Gastrocnemius medialis (tissue), 4 donors: ENCODE measurements at regions not wholly inside any gene's neighbourhood (a gene's known extent, or its start where the extent isn't known, plus 50 kb on each side); places are given as distances from the start of the nearest gene placed in this dataset.

Source experiments
- ATAC-seq, 2 donors: fragments of 150-250 bp; one replicate each; pipeline ENCODE4 v1.9.1; 2016
- DNase-seq, 2 donors: peaks; one replicate each; pipeline ENCODE4 v3.0.0-alpha.2; 2019
- H3K27ac ChIP-seq, 4 donors: fragments of 200-600 bp; sonication (generic); 1 replicate in 1 of 4; 2 replicates in 3 of 4; pipeline ENCODE4 v1.5.1; 2016 to 2018; ENCODE audit warnings: mild to moderate bottlenecking in 2 of 4, moderate library complexity in 1 of 4
- H3K27me3 ChIP-seq, 3 donors: fragments of 200-600 bp; sonication (generic) in 2 of 3; 1 replicate in 1 of 3; 2 replicates in 2 of 3; pipeline versions ENCODE4 v1.5.1 to v1.6.0; 2016 to 2019; ENCODE audit warnings: mild to moderate bottlenecking in 1 of 3, moderate library complexity in 1 of 3
- H3K36me3 ChIP-seq, 2 donors: fragments of 200-600 bp; sonication (generic) in 1 of 2; one replicate each; pipeline ENCODE4 v1.5.1; 2017 to 2018
- H3K4me1 ChIP-seq, 2 donors: fragments of 200-600 bp; sonication (generic) in 1 of 2; one replicate each; pipeline ENCODE4 v1.5.1; 2016 to 2017; ENCODE audit warnings: mild to moderate bottlenecking in 2 of 2
- H3K4me3 ChIP-seq, 4 donors: fragments of 200-600 bp; sonication (generic) in 3 of 4; 1 replicate in 1 of 4; 2 replicates in 3 of 4; pipeline ENCODE4 v1.5.1; 2016 to 2019; ENCODE audit warnings: mild to moderate bottlenecking in 2 of 4
- H3K9me3 ChIP-seq, 3 donors: fragments of 200-600 bp; sonication (generic) in 2 of 3; 1 replicate in 1 of 3; 2 replicates in 2 of 3; pipeline ENCODE4 v1.5.1; 2016 to 2019
- POLR2A ChIP-seq, 2 donors: fragments of 450-650 bp; IDR thresholded peaks; one replicate each; pipeline ENCODE4 v1.6.1; 2017; ENCODE audit warnings: antibody characterized with exemption in 2 of 2, mild to moderate bottlenecking in 2 of 2, moderate library complexity in 2 of 2
- in situ Hi-C, 4 donors: fragments of 200-750 bp; cut with MboI; loops; one replicate each; pipeline versions ENCODE4 v1.15.0 to v1.8.0; 2017; ENCODE audit warnings: low sequenced_read_pairs in 4 of 4
- intact Hi-C: fragments of 100-400 bp; cut with DNase I; formaldehyde crosslinking; loops from one replicate; pipeline ENCODE4 v1.15.1; 2023; ENCODE audit warnings: low total_unique reads
- TF ChIP-seq, protein P1 (sequence below), 5 experiments: fragments of 450-650 bp in 3 of 5; fragments of 200-600 bp in 2 of 5; sonication (generic) in 2 of 5; IDR thresholded peaks in 4 of 5; conservative IDR thresholded peaks in 1 of 5; 1 replicate in 4 of 5; 2 replicates in 1 of 5; pipeline ENCODE4 v1.5.1; 2016 to 2019; ENCODE audit warnings: antibody characterized with exemption in 5 of 5, mild to moderate bottlenecking in 3 of 5, moderate library complexity in 3 of 5

DNA sequence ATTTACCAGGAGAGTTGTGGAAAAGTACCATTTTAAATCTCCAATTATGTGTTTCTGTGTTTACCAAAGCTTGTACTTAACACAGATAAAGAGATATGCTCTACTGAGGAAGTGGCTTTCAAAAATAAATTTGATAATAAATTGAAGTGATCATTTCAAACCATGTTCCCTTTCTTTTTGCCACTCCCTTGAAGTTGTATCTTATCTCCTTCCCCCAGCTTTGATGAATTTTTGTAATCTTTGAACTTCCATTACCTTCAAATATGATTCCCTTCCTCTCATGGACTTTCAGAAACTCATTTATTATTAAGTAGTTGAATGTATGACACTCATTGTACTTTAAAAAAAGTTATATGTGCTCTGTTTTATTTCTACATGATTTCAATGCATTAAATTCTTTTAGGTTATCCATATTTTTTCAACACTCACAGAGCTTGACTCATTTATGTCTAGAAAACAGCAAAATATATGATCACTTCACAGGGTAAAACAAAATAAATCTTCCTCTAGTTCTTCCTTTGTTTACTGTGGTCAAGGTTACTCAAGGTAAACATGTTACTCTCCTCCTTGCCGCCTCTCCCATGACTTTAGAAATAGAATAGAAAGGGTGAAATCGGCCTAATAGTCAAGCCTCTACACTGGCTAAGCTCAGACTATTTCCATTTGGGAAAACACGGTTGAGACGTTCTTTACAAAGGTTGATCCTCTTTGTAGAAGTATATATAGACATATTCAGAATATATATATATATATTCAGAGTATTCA, 251.2 kb upstream of the SPRY2 start:
- Histone ChIP-seq H3K9me3 (no peaks in the 10 kb centered on the region), H3K27me3 (no peaks in the 10 kb centered on the region), H3K36me3 (no peaks in the 10 kb centered on the region), H3K4me1 (no peaks in the 10 kb centered on the region), H3K4me3 (no peak overlapping the region), H3K27ac (no peak overlapping the region)
- ATAC-seq (no peak), DNase-seq (no peak)
- intact Hi-C loops, result no loop called here
- TF ChIP-seq, protein P1, sequence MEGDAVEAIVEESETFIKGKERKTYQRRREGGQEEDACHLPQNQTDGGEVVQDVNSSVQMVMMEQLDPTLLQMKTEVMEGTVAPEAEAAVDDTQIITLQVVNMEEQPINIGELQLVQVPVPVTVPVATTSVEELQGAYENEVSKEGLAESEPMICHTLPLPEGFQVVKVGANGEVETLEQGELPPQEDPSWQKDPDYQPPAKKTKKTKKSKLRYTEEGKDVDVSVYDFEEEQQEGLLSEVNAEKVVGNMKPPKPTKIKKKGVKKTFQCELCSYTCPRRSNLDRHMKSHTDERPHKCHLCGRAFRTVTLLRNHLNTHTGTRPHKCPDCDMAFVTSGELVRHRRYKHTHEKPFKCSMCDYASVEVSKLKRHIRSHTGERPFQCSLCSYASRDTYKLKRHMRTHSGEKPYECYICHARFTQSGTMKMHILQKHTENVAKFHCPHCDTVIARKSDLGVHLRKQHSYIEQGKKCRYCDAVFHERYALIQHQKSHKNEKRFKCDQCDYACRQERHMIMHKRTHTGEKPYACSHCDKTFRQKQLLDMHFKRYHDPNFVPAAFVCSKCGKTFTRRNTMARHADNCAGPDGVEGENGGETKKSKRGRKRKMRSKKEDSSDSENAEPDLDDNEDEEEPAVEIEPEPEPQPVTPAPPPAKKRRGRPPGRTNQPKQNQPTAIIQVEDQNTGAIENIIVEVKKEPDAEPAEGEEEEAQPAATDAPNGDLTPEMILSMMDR (IDR thresholded peaks at IDR 0.05 in 4 of 5, conservative IDR thresholded peaks at IDR 0.05 in 1 of 5), result no peak
- TF ChIP-seq POLR2A (IDR thresholded peaks at IDR 0.05), result no peak
- in situ Hi-C loops, result no loop called here

DNA sequence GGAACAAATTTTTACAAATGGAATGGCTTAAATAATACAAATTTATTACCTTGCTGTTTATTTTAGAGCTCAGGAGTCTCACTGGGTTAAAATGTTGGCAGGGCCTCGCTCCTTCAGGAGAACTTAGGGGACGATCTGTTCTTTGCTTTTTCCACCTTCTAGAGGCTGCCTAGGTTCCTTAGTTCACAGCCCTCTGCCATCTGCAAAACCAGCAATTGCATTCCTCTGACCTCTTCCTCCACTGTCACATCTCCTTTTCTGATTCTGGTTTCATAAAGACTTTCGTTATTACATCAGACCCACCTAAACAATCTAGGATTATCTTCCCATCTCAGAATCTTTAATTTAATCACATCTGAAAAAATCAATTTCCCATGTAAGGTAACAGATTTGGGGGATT, 249.6 kb upstream of the SPRY2 start:
- no peak for ATAC-seq
- H3K27ac ChIP-seq, result no peak overlapping the region

DNA sequence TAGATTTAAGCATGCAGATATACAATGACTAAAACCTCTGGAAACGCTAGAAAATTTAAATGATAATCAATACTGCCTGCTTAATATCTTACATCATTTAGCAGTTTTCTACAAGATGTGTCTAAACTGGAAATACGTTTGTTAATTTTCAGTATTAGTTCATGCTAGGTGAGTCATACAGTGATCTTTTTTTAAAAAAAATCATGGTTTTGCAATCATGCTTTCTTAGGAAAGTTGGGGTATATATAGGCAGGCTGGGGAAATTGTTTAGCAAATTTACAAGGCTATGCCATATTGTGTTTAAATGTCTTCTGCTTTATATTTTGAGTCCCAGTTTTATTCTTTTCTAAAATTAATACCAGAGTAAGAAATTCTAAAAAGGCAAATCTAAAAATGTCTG, 245.4 kb upstream of the SPRY2 start:
- in situ Hi-C loops (no loop called here), intact Hi-C loops (no loop called here)
- Histone ChIP-seq H3K4me3 (no peak overlapping the region), H3K4me1 (no peaks in the 10 kb centered on the region), H3K27me3 (no peaks in the 10 kb centered on the region), H3K9me3 (no peaks in the 10 kb centered on the region), H3K36me3 (no peaks in the 10 kb centered on the region), H3K27ac (no peak overlapping the region)
- TF ChIP-seq, protein P1 (IDR thresholded peaks at IDR 0.05 in 4 of 5, conservative IDR thresholded peaks at IDR 0.05 in 1 of 5), result no peak
- TF ChIP-seq POLR2A (IDR thresholded peaks at IDR 0.05), result no peak
- no peak for ATAC-seq
- no peak for DNase-seq

More for the DNA sequence above, 249.6 kb upstream of the SPRY2 start:
- no peaks in the 10 kb centered on the region for H3K36me3 ChIP-seq
- H3K4me1 ChIP-seq, result no peaks in the 10 kb centered on the region
- TF ChIP-seq, protein P1 (IDR thresholded peaks at IDR 0.05 in 4 of 5, conservative IDR thresholded peaks at IDR 0.05 in 1 of 5), result no peak
- no peak for TF ChIP-seq POLR2A (IDR thresholded peaks at IDR 0.05)
- in situ Hi-C loops (no loop called here), intact Hi-C loops (no loop called here)
- no peaks in the 10 kb centered on the region for H3K27me3 ChIP-seq
- DNase-seq, result no peak
- H3K4me3 ChIP-seq, result no peak overlapping the region
- H3K9me3 ChIP-seq, result no peaks in the 10 kb centered on the region

DNA sequence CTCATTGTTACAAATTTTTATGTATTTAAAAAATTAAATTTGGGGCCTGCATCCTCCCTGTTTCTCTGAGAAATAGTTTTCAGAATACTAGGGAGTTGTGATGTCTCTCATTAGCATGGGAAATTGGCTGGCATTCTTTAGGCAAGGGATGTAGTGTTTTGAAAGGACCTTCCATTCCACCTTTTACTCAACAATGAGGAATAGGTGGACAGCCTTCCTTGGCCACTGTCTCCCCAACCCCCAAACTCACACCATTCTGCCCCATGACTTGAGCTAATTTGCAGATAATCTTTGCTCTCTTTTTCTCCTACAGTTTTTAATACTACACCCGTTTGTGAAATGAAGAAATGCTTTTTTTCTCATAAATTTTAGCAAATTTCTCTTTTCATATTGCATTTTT, 244.6 kb upstream of the SPRY2 start:
- Histone ChIP-seq H3K9me3 (no peaks in the 10 kb centered on the region), H3K27ac (no peak overlapping the region), H3K36me3 (no peaks in the 10 kb centered on the region), H3K4me1 (no peaks in the 10 kb centered on the region), H3K4me3 (no peak overlapping the region), H3K27me3 (no peaks in the 10 kb centered on the region)
- ATAC-seq (no peak), DNase-seq (no peak)
- TF ChIP-seq POLR2A (IDR thresholded peaks at IDR 0.05), result no peak
- TF ChIP-seq, protein P1 (IDR thresholded peaks at IDR 0.05 in 4 of 5, conservative IDR thresholded peaks at IDR 0.05 in 1 of 5), result no peak
- in situ Hi-C loops, result no loop called here
- intact Hi-C loops, result no loop called here

DNA sequence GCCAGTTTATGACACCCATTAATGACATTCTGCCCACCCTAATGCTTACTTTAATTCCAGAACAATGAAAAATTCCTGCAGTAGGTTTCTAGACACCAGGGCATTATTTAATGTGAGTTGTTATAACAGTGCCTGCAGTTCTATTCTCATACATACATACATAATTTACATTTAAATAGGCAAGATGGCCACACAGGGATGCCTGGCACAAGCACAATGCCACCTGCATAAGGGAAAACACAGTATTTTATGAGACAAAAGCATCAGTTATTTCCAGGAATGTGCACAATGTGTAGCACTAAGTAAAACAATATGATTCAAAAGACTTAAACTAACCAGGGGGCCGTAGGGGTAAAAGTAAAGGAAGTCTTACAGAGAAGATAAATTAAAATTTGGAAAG, 243.9 kb upstream of the SPRY2 start:
- Histone ChIP-seq H3K27ac (no peak overlapping the region), H3K27me3 (no peaks in the 10 kb centered on the region), H3K36me3 (no peaks in the 10 kb centered on the region), H3K4me1 (no peaks in the 10 kb centered on the region), H3K4me3 (no peak overlapping the region), H3K9me3 (no peaks in the 10 kb centered on the region)
- intact Hi-C loops, result no loop called here
- ATAC-seq, result no peak
- TF ChIP-seq POLR2A (IDR thresholded peaks at IDR 0.05), result no peak
- TF ChIP-seq, protein P1 (IDR thresholded peaks at IDR 0.05 in 4 of 5, conservative IDR thresholded peaks at IDR 0.05 in 1 of 5), result no peak
- in situ Hi-C loops, result no loop called here
- no peak for DNase-seq
